ENCODE measurements at regions not wholly inside any gene's neighbourhood (a gene's known extent, or its start where the extent isn't known, plus 50 kb on each side); places are given as distances from the start of the nearest gene placed in this dataset.
"Not testable (repeated sequence)": the region's sequence is repeated elsewhere in the genome, so short reads cannot be mapped to it uniquely, and the experiment has no call there.

DNA sequence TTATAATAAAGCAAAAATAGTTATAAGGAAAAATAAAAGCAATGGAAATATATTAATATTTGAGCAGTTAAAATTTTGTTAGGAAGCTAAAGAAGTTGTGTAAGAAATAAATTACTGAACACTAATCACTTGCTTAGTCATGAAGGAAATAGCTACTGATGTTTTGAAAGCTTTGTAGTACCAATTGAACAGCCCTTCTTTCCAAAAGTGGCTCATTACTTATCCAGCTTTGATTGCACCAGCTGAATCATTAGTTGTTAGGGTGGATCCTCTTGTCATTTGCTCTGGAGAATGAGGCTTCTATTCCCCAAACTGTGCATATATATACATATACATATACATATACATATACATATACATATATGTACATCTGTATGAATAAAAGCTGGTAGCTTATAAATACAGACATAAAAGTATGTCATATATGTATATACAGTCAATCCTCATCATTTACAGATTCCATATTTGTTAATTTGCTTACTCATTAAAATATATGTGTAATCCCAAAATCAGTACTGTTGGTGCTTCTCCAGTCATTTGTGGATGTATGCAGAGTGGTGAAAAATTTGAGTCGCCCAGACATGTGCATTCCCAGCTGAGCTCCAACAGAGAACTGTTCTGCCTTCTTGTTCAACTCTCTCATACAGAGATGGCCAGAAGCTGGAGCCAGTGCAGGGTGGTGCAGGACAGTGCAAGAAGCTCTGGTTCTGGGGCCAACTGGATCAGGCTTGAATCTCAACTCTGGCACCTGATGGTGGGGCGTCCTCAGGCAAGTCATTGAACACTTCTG is 214.1 kb downstream of the RPAP3 start:
- Histone ChIP-seq H3K27ac (ENCODE audit: low read depth, low read length) (no peak overlapping the region), H3K79me2 (ENCODE audit: control insufficient read depth, insufficient read depth, low read length, unreplicated experiment) (no peaks in the 10 kb centered on the region), H3K36me3 (ENCODE audit: insufficient read depth, low read length) (no peaks in the 10 kb centered on the region), H3K4me1 (ENCODE audit: control insufficient read depth, insufficient read depth, low read length, unreplicated experiment) (no peaks in the 10 kb centered on the region), H3K27me3 (ENCODE audit: insufficient read depth, low read length) (peaks cover 87% of the 10 kb centered on the region), H3K4me3 (ENCODE audit: low read depth, low read length) (no peak overlapping the region), H2AFZ (ENCODE audit: low read length, unreplicated experiment) (no peak overlapping the region)

DNA sequence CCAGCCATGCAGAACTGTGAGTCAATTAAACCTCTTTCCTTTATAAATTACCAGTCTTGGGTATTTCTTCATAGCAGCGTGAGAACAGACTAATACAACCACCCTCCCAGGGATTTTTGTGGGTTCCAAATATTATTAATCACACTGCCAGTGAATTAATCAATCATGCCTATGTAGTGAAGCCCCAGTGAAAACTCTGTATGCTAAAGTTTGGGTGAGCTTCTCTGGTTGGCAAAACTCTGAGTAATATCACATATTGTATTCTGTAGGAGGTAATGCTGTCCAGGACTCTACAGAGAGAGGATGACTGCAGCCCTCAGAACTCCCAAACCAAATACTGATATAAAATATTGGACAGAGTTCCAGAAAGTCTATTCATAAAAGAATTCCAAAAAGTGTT is 216.9 kb downstream of the RPAP3 start:
- Histone ChIP-seq H3K4me1 (ENCODE audit: control insufficient read depth, insufficient read depth, low read length, unreplicated experiment) (no peaks in the 10 kb centered on the region), H3K4me3 (ENCODE audit: low read depth, low read length) (no peak overlapping the region), H2AFZ (ENCODE audit: low read length, unreplicated experiment) (no peak overlapping the region), H3K79me2 (ENCODE audit: control insufficient read depth, insufficient read depth, low read length, unreplicated experiment) (no peaks in the 10 kb centered on the region), H3K27ac (ENCODE audit: low read depth, low read length) (no peak overlapping the region), H3K27me3 (ENCODE audit: insufficient read depth, low read length) (peaks cover 88% of the 10 kb centered on the region), H3K36me3 (ENCODE audit: insufficient read depth, low read length) (no peaks in the 10 kb centered on the region)

DNA sequence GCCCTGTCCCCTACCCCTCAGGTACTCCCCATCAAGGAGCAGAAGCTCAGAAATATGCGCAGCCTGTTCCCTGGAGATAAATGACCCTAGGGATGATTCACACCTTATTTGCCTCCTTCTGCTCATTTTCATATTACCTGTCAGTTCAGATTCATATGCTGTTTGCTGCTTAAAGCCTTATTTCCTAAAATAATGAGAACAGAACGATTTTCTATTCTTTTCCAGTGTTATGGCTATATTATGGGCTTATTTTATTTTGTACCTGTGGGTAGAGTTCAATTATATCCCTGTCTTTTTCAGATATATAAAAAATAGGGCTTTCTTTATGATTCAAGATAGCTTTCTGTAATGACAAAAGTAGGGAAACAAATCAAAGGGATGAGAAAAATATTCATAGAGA is 224.8 kb downstream of the RPAP3 start:
- peaks cover 75% of the 10 kb centered on the region for H3K27me3 ChIP-seq (ENCODE audit: insufficient read depth, low read length)
- no peak overlapping the region for H3K4me3 ChIP-seq (ENCODE audit: low read depth, low read length)
- H3K4me1 ChIP-seq (ENCODE audit: control insufficient read depth, insufficient read depth, low read length, unreplicated experiment), result no peaks in the 10 kb centered on the region
- no peaks in the 10 kb centered on the region for H3K79me2 ChIP-seq (ENCODE audit: control insufficient read depth, insufficient read depth, low read length, unreplicated experiment)
- H2AFZ ChIP-seq (ENCODE audit: low read length, unreplicated experiment), result no peak overlapping the region
- no peak overlapping the region for H3K27ac ChIP-seq (ENCODE audit: low read depth, low read length)
- H3K36me3 ChIP-seq (ENCODE audit: insufficient read depth, low read length), result no peaks in the 10 kb centered on the region

DNA sequence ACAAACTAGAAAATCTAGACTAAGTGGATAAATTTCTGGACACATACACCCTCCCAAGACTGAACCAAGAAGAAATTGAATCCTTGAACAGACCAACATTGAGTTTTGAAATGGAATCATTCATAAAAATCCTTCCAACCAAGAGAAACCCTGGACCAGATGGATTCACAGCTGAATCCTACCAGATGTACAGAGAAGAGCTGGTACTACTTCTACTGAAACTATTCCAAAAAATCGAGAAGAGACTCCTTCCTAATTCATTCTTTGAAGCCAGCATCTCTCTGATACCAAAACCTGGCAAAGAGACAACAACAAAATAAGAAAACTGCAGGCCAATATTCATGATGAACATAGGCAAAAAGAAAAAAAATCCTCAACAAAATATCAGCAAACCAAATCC is 227.4 kb downstream of the RPAP3 start:
- Histone ChIP-seq H2AFZ (ENCODE audit: low read length, unreplicated experiment) (no peak overlapping the region), H3K36me3 (ENCODE audit: insufficient read depth, low read length) (no peaks in the 10 kb centered on the region), H3K27me3 (ENCODE audit: insufficient read depth, low read length) (peaks cover 54% of the 10 kb centered on the region), H3K27ac (ENCODE audit: low read depth, low read length) (no peak overlapping the region), H3K4me1 (ENCODE audit: control insufficient read depth, insufficient read depth, low read length, unreplicated experiment) (no peaks in the 10 kb centered on the region), H3K79me2 (ENCODE audit: control insufficient read depth, insufficient read depth, low read length, unreplicated experiment) (no peaks in the 10 kb centered on the region), H3K4me3 (ENCODE audit: low read depth, low read length) (no peak overlapping the region)

DNA sequence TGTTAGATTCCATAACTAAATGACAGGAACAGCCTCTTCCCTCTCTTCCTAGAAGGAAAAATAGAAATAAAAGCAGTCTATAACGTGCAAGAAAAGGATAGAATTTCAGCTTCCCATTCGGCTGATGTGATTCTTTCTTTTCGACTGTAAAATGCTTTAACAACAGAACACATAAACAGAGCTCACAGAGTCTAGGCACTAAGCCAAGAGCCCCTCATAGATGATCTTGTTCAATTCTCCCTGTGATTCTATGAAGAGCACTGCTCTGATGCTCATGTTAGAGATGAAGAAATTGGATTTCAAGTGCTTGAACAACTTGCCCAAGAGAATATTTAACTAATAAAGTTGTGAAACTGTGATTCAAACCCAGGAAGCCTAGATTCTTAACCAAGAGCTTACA is 232.7 kb downstream of the RPAP3 start:
- no peak overlapping the region for H3K4me3 ChIP-seq (ENCODE audit: low read depth, low read length)
- H3K27ac ChIP-seq (ENCODE audit: low read depth, low read length), result no peak overlapping the region
- H3K36me3 ChIP-seq (ENCODE audit: insufficient read depth, low read length), result no peaks in the 10 kb centered on the region
- H3K27me3 ChIP-seq (ENCODE audit: insufficient read depth, low read length), result peaks cover 57% of the 10 kb centered on the region
- H2AFZ ChIP-seq (ENCODE audit: low read length, unreplicated experiment), result no peak overlapping the region
- H3K79me2 ChIP-seq (ENCODE audit: control insufficient read depth, insufficient read depth, low read length, unreplicated experiment), result no peaks in the 10 kb centered on the region
- H3K4me1 ChIP-seq (ENCODE audit: control insufficient read depth, insufficient read depth, low read length, unreplicated experiment), result no peaks in the 10 kb centered on the region

DNA sequence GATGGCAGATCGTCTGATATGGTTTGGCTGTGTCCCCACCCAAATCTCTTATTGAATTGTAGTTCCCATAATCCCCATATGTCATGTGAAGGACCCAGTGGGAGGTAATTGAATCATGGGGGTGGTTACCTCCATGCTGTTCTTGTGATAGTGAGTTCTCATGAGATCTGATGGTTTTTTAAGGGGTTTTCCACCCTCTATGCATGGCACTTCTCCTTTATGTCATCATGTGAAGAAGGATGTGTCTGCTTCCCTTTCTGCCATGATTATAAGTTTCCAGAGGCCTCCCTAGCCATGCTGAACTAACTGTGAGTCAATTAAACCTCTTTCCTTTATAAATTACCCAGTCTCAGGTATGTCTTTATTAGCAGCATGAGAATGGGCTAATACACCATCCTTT is 235.5 kb downstream of the RPAP3 start:
- H3K27me3 ChIP-seq (ENCODE audit: insufficient read depth, low read length), result peaks cover 60% of the 10 kb centered on the region
- not testable (repeated sequence) for H3K4me1 ChIP-seq (ENCODE audit: control insufficient read depth, insufficient read depth, low read length, unreplicated experiment); H3K79me2 ChIP-seq (ENCODE audit: control insufficient read depth, insufficient read depth, low read length, unreplicated experiment); H2AFZ ChIP-seq (ENCODE audit: low read length, unreplicated experiment); H3K36me3 ChIP-seq (ENCODE audit: insufficient read depth, low read length); H3K27ac ChIP-seq (ENCODE audit: low read depth, low read length); H3K4me3 ChIP-seq (ENCODE audit: low read depth, low read length)

DNA sequence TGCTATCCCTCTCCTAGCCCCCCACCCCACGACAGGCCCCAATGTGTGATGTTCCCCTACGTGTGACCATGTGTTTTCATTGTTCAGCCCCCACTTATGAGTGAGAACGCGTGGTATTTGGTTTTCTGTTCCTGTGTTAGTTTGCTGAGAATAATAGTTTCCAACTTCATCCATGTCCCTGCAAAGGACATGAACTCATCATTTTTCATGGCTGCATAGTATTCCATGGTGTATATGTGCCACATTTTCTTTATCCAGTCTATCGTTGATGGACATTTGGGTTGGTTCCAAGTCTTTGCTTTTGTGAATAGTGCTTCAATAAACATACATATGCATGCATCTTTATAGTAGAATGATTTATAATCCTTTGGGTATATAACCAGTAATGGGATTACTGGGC is 241.9 kb downstream of the RPAP3 start:
- peaks cover 42% of the 10 kb centered on the region for H3K27me3 ChIP-seq (ENCODE audit: insufficient read depth, low read length)
- H3K4me3 ChIP-seq (ENCODE audit: low read depth, low read length); H3K27ac ChIP-seq (ENCODE audit: low read depth, low read length); H3K36me3 ChIP-seq (ENCODE audit: insufficient read depth, low read length); H3K4me1 ChIP-seq (ENCODE audit: control insufficient read depth, insufficient read depth, low read length, unreplicated experiment); H2AFZ ChIP-seq (ENCODE audit: low read length, unreplicated experiment); H3K79me2 ChIP-seq (ENCODE audit: control insufficient read depth, insufficient read depth, low read length, unreplicated experiment): not testable (repeated sequence)

DNA sequence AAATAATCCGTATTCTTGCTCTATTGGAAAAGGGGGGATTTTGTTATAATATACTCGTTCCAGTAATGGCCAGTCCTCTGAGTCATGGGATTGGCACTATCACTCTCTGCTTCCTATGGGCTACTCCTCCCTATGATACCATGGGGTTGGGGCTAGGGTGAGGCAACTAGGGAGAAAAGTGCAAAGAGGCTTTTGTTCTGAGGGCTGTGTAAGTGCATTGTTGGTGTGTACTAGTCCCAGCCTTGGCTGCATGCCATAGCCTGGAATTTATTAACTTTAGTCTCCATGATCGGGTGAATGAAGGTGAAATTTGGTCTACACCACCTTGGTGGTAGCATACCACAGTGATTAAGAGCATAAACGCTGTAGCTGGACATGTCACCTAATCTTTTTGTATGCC is 247.6 kb downstream of the RPAP3 start:
- Histone ChIP-seq H3K4me1 (ENCODE audit: control insufficient read depth, insufficient read depth, low read length, unreplicated experiment) (no peaks in the 10 kb centered on the region), H3K36me3 (ENCODE audit: insufficient read depth, low read length) (no peaks in the 10 kb centered on the region), H2AFZ (ENCODE audit: low read length, unreplicated experiment) (no peak overlapping the region), H3K4me3 (ENCODE audit: low read depth, low read length) (no peak overlapping the region), H3K79me2 (ENCODE audit: control insufficient read depth, insufficient read depth, low read length, unreplicated experiment) (no peaks in the 10 kb centered on the region), H3K27me3 (ENCODE audit: insufficient read depth, low read length) (peaks cover 36% of the 10 kb centered on the region), H3K27ac (ENCODE audit: low read depth, low read length) (no peak overlapping the region)

DNA sequence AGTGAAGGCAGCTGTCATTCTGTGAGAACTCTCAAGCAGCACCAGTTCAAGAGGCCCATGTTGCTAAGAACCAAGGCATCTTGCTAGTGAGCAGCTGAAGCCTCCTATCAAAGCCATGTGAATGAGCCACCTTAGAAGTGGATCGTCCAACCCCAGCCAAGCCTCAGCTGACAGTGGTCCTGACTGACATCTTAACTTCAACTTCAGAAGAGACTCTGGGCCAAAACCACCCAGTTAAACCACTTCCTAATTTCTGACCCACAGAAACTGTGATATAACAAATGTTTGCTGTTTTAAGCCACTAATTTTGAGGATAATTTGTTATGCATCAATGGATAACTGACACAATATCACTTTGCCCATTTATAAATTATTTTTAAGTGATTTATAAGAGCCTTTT is 256.0 kb downstream of the RPAP3 start:
- H3K36me3 ChIP-seq (ENCODE audit: insufficient read depth, low read length), result no peaks in the 10 kb centered on the region
- H3K79me2 ChIP-seq (ENCODE audit: control insufficient read depth, insufficient read depth, low read length, unreplicated experiment), result no peaks in the 10 kb centered on the region
- peaks cover 57% of the 10 kb centered on the region for H3K27me3 ChIP-seq (ENCODE audit: insufficient read depth, low read length)
- H3K4me3 ChIP-seq (ENCODE audit: low read depth, low read length), result no peak overlapping the region
- H3K4me1 ChIP-seq (ENCODE audit: control insufficient read depth, insufficient read depth, low read length, unreplicated experiment), result no peaks in the 10 kb centered on the region
- no peak overlapping the region for H3K27ac ChIP-seq (ENCODE audit: low read depth, low read length)
- H2AFZ ChIP-seq (ENCODE audit: low read length, unreplicated experiment), result no peak overlapping the region

DNA sequence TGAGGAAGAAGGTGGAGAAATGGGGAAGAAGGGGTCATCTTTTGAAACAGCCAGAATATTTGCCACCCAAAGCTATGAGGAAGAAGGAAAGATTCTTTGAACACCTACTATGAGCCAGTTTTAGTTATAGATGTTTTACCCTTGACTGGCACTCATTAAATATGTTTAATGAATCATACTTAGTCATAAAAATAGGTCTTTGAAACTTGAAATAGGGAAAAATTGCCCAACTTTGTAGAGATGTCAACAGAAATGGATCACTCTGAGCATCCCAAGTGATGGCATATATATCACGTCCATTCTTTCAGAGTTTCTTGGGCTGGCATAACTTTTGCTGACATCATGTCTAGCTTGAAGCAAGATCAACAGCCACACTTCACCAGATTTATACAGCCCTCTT is 263.5 kb downstream of the RPAP3 start:
- Histone ChIP-seq H3K27me3 (ENCODE audit: insufficient read depth, low read length) (peaks cover 13% of the 10 kb centered on the region), H3K79me2 (ENCODE audit: control insufficient read depth, insufficient read depth, low read length, unreplicated experiment) (no peaks in the 10 kb centered on the region), H2AFZ (ENCODE audit: low read length, unreplicated experiment) (no peak overlapping the region), H3K4me3 (ENCODE audit: low read depth, low read length) (no peak overlapping the region), H3K4me1 (ENCODE audit: control insufficient read depth, insufficient read depth, low read length, unreplicated experiment) (no peaks in the 10 kb centered on the region), H3K36me3 (ENCODE audit: insufficient read depth, low read length) (no peaks in the 10 kb centered on the region), H3K27ac (ENCODE audit: low read depth, low read length) (no peak overlapping the region)

DNA sequence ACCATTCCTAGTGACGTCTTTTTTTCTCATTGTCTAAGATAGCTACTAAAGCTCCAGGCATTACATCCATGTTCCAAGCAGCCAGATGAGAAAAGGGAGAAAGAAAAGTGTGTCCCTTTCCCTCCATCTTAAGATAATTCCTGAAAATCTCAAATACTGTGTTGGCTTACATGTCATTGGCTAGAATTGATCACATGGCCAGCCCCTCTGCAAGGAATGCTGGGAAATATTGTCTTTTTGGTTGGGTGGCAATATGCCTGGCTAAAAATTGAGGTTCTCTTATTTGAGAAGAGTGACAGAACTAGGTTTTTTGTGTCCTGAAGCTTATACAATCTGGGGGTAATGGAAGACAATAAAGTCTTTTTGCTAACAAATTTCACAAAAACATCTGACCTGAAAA is 264.3 kb downstream of the RPAP3 start:
- Histone ChIP-seq H2AFZ (ENCODE audit: low read length, unreplicated experiment) (no peak overlapping the region), H3K4me3 (ENCODE audit: low read depth, low read length) (no peak overlapping the region), H3K79me2 (ENCODE audit: control insufficient read depth, insufficient read depth, low read length, unreplicated experiment) (no peaks in the 10 kb centered on the region), H3K36me3 (ENCODE audit: insufficient read depth, low read length) (no peaks in the 10 kb centered on the region), H3K27ac (ENCODE audit: low read depth, low read length) (no peak overlapping the region), H3K27me3 (ENCODE audit: insufficient read depth, low read length) (peaks cover 6% of the 10 kb centered on the region), H3K4me1 (ENCODE audit: control insufficient read depth, insufficient read depth, low read length, unreplicated experiment) (no peaks in the 10 kb centered on the region)
